ENCODE measurements at regions not wholly inside any gene's neighbourhood (a gene's known extent, or its start where the extent isn't known, plus 50 kb on each side); places are given as distances from the start of the nearest gene placed in this dataset.

- Histone ChIP-seq H3K9me3 (ENCODE audit: low read depth) (no peaks in the 10 kb centered on the region), H3K4me2 (no peak overlapping the region), H3K4me1 (ENCODE audit: insufficient read depth) (no peaks in the 10 kb centered on the region), H3K36me3 (replicated peaks; ENCODE audit: insufficient read depth, low read depth) (no peaks in the 10 kb centered on the region), H2AFZ (no peak overlapping the region), H3K79me2 (no peaks in the 10 kb centered on the region), H4K20me1 (ENCODE audit: insufficient read depth, poor library complexity, severe bottlenecking) (no peaks in the 10 kb centered on the region), H3K4me3 (no peak overlapping the region), H3K27ac (no peak overlapping the region), H3K9me2 (replicated peaks; ENCODE audit: insufficient read depth) (no peaks in the 10 kb centered on the region), H3K27me3 (no peaks in the 10 kb centered on the region)
- WGBS (ENCODE audit: low lambda C conversion rate, missing lambda C conversion rate), result 92% methylated on average over 1 of the region's 1 CpG
- TF ChIP-seq EZH2 (IDR thresholded peaks at IDR 0.05; ENCODE audit: borderline replicate concordance) (no peak), EZH2phosphoT487 (IDR thresholded peaks at IDR 0.05; ENCODE audit: low read depth, severe bottlenecking, unreplicated experiment) (no peak), CTCF (IDR thresholded peaks at IDR 0.05; ENCODE audit: poor library complexity) (no peak)
- no peak for DNase-seq (ENCODE audit: low spot score)
Measured at GRCh38 chr11:109553284-109553683, 131.3 kb downstream of the C11orf87 start.

- Histone ChIP-seq H3K79me2 (no peaks in the 10 kb centered on the region), H4K20me1 (ENCODE audit: insufficient read depth, poor library complexity, severe bottlenecking) (no peaks in the 10 kb centered on the region), H3K4me2 (no peak overlapping the region), H3K36me3 (replicated peaks; ENCODE audit: insufficient read depth, low read depth) (no peaks in the 10 kb centered on the region), H3K4me1 (ENCODE audit: insufficient read depth) (no peaks in the 10 kb centered on the region), H2AFZ (no peak overlapping the region), H3K27me3 (no peaks in the 10 kb centered on the region), H3K9me3 (ENCODE audit: low read depth) (no peaks in the 10 kb centered on the region), H3K27ac (no peak overlapping the region), H3K4me3 (no peak overlapping the region), H3K9me2 (replicated peaks; ENCODE audit: insufficient read depth) (no peaks in the 10 kb centered on the region)
- no peak for DNase-seq (ENCODE audit: low spot score)
- TF ChIP-seq CTCF (IDR thresholded peaks at IDR 0.05; ENCODE audit: poor library complexity), result no peak
- no peak for TF ChIP-seq EZH2phosphoT487 (IDR thresholded peaks at IDR 0.05; ENCODE audit: low read depth, severe bottlenecking, unreplicated experiment)
- no peak for TF ChIP-seq EZH2 (IDR thresholded peaks at IDR 0.05; ENCODE audit: borderline replicate concordance)
Measured at GRCh38 chr11:109554951-109555350, 133.0 kb downstream of the C11orf87 start.

- H2AFZ ChIP-seq, result no peak overlapping the region
- H3K27ac ChIP-seq, result no peak overlapping the region
- H3K4me2 ChIP-seq, result no peak overlapping the region
- TF ChIP-seq CTCF (IDR thresholded peaks at IDR 0.05; ENCODE audit: poor library complexity), result no peak
- TF ChIP-seq EZH2phosphoT487 (IDR thresholded peaks at IDR 0.05; ENCODE audit: low read depth, severe bottlenecking, unreplicated experiment), result no peak
- no peak for TF ChIP-seq EZH2 (IDR thresholded peaks at IDR 0.05; ENCODE audit: borderline replicate concordance)
- no peaks in the 10 kb centered on the region for H3K36me3 ChIP-seq (replicated peaks; ENCODE audit: insufficient read depth, low read depth)
- H3K27me3 ChIP-seq, result no peaks in the 10 kb centered on the region
- H4K20me1 ChIP-seq (ENCODE audit: insufficient read depth, poor library complexity, severe bottlenecking), result no peaks in the 10 kb centered on the region
- no peaks in the 10 kb centered on the region for H3K4me1 ChIP-seq (ENCODE audit: insufficient read depth)
- H3K9me3 ChIP-seq (ENCODE audit: low read depth), result no peaks in the 10 kb centered on the region
- DNase-seq (ENCODE audit: low spot score), result no peak
- H3K79me2 ChIP-seq, result no peaks in the 10 kb centered on the region
- no peaks in the 10 kb centered on the region for H3K9me2 ChIP-seq (replicated peaks; ENCODE audit: insufficient read depth)
- H3K4me3 ChIP-seq, result no peak overlapping the region
- 81% methylated on average over 1 of the region's 1 CpG for WGBS (ENCODE audit: low lambda C conversion rate, missing lambda C conversion rate)
Measured at GRCh38 chr11:109564241-109564640, 142.3 kb downstream of the C11orf87 start.

- H3K4me1 ChIP-seq (ENCODE audit: insufficient read depth), result no peaks in the 10 kb centered on the region
- no peaks in the 10 kb centered on the region for H3K27me3 ChIP-seq
- H3K27ac ChIP-seq, result no peak overlapping the region
- no peaks in the 10 kb centered on the region for H3K9me3 ChIP-seq (ENCODE audit: low read depth)
- no peaks in the 10 kb centered on the region for H3K9me2 ChIP-seq (replicated peaks; ENCODE audit: insufficient read depth)
- no peaks in the 10 kb centered on the region for H4K20me1 ChIP-seq (ENCODE audit: insufficient read depth, poor library complexity, severe bottlenecking)
- 88% methylated on average over 6 of the region's 6 CpGs for whole genome bisulfite sequencing (ENCODE audit: low lambda C conversion rate, missing lambda C conversion rate)
- no peak for TF ChIP-seq EZH2phosphoT487 (IDR thresholded peaks at IDR 0.05; ENCODE audit: low read depth, severe bottlenecking, unreplicated experiment)
- no peak for TF ChIP-seq EZH2 (IDR thresholded peaks at IDR 0.05; ENCODE audit: borderline replicate concordance)
- no peak for TF ChIP-seq CTCF (IDR thresholded peaks at IDR 0.05; ENCODE audit: poor library complexity)
- H3K4me2 ChIP-seq, result no peak overlapping the region
- no peak overlapping the region for H2AFZ ChIP-seq
- no peak for DNase-seq (ENCODE audit: low spot score)
- no peak overlapping the region for H3K4me3 ChIP-seq
- no peaks in the 10 kb centered on the region for H3K36me3 ChIP-seq (replicated peaks; ENCODE audit: insufficient read depth, low read depth)
- H3K79me2 ChIP-seq, result no peaks in the 10 kb centered on the region
Measured at GRCh38 chr11:109582470-109582869, 160.5 kb downstream of the C11orf87 start.
